ENCODE measurements at regions not wholly inside any gene's neighbourhood (a gene's known extent, or its start where the extent isn't known, plus 50 kb on each side); places are given as distances from the start of the nearest gene placed in this dataset.

GRCh38 chrX:1027133-1027532 lies 185.3 kb downstream of the CRLF2 start (continued):
- TF ChIP-seq CHD2 (IDR thresholded peaks at IDR 0.05; ENCODE audit: low read length): no peak
- no peak for TF ChIP-seq SUZ12 (IDR thresholded peaks at IDR 0.05; ENCODE audit: low read length)
- no peak for TF ChIP-seq MAFK (IDR thresholded peaks at IDR 0.05; ENCODE audit: low read depth, low read length)
- no peak for TF ChIP-seq EZH2 (IDR thresholded peaks at IDR 0.05; ENCODE audit: low read depth, low read length, severe bottlenecking)
- no peak for TF ChIP-seq TBP (IDR thresholded peaks at IDR 0.05; ENCODE audit: low read depth, low read length)
- no peak for TF ChIP-seq HDAC2 (IDR thresholded peaks at IDR 0.05; ENCODE audit: borderline replicate concordance in 1 of 2, low read depth in 2 of 2, low read length in 2 of 2)
- no peak for TF ChIP-seq SP2 (IDR thresholded peaks at IDR 0.05; ENCODE audit: low read length)
- no peak for TF ChIP-seq SP4 (IDR thresholded peaks at IDR 0.05; ENCODE audit: low read length)

Data from H1 (cell line).